Panc1 (cell line): ENCODE measurements at regions not wholly inside any gene's neighbourhood (a gene's known extent, or its start where the extent isn't known, plus 50 kb on each side); places are given as distances from the start of the nearest gene placed in this dataset.
A peak's percentile ranks its signal among the peaks of the same experiment; 100 is the strongest.

ENCODE experiments used
- ATAC-seq: fragments of 200-7000 bp; cut with Tn5 transposase; 2 replicates; pipeline ENCODE4 v1.9.1; 2020; ENCODE audit warnings: mild to moderate bottlenecking, moderate library complexity
- BruUV-seq: library from RNA; stranded (reverse); fragments of 400-500 nt; replicated peaks from 2 replicates; lab custom pipeline; 2021; lab: Mats Ljungman, UMichigan
- CTCF ChIA-PET: fragments of 300-600 bp; sonication (Branson Sonifier 250); formaldehyde crosslinking; loops from one replicate; lab custom pipeline; 2022; ENCODE audit warnings: antibody characterized with exemption; lab: Charles Lee
- POLR2A ChIA-PET: fragments of 300-600 bp; sonication (Branson Sonifier 250); formaldehyde crosslinking; loops from one replicate; lab custom pipeline; 2022; ENCODE audit warnings: antibody characterized with exemption; lab: Charles Lee
- DNase-seq: peaks from one replicate; pipeline ENCODE4 v3.0.0-alpha.2; 2010; ENCODE audit warnings: low read depth, low spot score
- H3K27ac ChIP-seq: 2 replicates; pipeline ENCODE4 v1.5.1; 2011; ENCODE audit warnings: mild to moderate bottlenecking, low read length, inconsistent platforms
- H3K27me3 ChIP-seq: fragments of 200-500 bp; sonication (Bioruptor generic); 2 replicates; pipeline ENCODE4 v1.6.0; 2014; ENCODE audit warnings: low read length, inconsistent platforms; ENCODE audit not compliant: control insufficient read depth, insufficient read depth
- H3K36me3 ChIP-seq: fragments of 200-500 bp; sonication (Bioruptor generic); 2 replicates; pipeline ENCODE4 v1.5.1; 2014; ENCODE audit warnings: inconsistent platforms, mild to moderate bottlenecking, low read length, moderate library complexity; ENCODE audit not compliant: control insufficient read depth, insufficient read depth
- H3K4me1 ChIP-seq: 2 replicates; pipeline ENCODE4 v1.5.1; 2011; ENCODE audit warnings: inconsistent platforms, mild to moderate bottlenecking, low read length, moderate library complexity; ENCODE audit not compliant: control insufficient read depth, insufficient read depth
- H3K4me3 ChIP-seq, 2 experiments: 2 replicates each; pipeline ENCODE4 v1.5.1; 2011 to 2012; ENCODE audit warnings: low read depth in 2 of 2, low read length in 2 of 2, mild to moderate bottlenecking in 2 of 2, inconsistent platforms in 1 of 2, moderate library complexity in 1 of 2
- H3K9me3 ChIP-seq: fragments of 200-500 bp; sonication (Bioruptor generic); 2 replicates; pipeline ENCODE4 v1.5.1; 2014; ENCODE audit warnings: low read depth, mild to moderate bottlenecking, inconsistent platforms, low read length, moderate library complexity; ENCODE audit not compliant: control insufficient read depth, insufficient read depth
- CTCF ChIP-seq: fragments of 450-650 bp; IDR thresholded peaks from 2 replicates; pipeline ENCODE4 v1.5.1; 2017; ENCODE audit warnings: mild to moderate bottlenecking
- POLR2AphosphoS5 ChIP-seq: IDR thresholded peaks from 2 replicates; pipeline ENCODE4 v1.6.1; 2012; ENCODE audit warnings: mild to moderate bottlenecking, low read depth, low read length, moderate library complexity
- REST ChIP-seq, 2 experiments: IDR thresholded peaks; 2 replicates each; pipeline ENCODE4 v1.6.1; 2011 to 2012; ENCODE audit warnings: low read depth in 2 of 2, control low read depth in 1 of 2, low read length in 1 of 2, mild to moderate bottlenecking in 1 of 2, moderate library complexity in 1 of 2; ENCODE audit not compliant: insufficient read depth in 1 of 2
- SIN3A ChIP-seq: IDR thresholded peaks from 2 replicates; pipeline ENCODE4 v1.6.1; 2012; ENCODE audit warnings: low read depth, mild to moderate bottlenecking, low read length, moderate library complexity, borderline replicate concordance; ENCODE audit not compliant: insufficient read depth
- TCF7L2 ChIP-seq: IDR thresholded peaks from 2 replicates; pipeline ENCODE4 v1.6.1; 2011; ENCODE audit warnings: mild to moderate bottlenecking, low read depth, low read length, inconsistent platforms
- in situ Hi-C: cut with HindIII; loops from 2 replicates; pipeline ENCODE4 v1.10.0; 2016; ENCODE audit warnings: low sequenced_read_pairs, low pct_unique_long_range_greater_than_20kb
- intact Hi-C: fragments of 100-400 bp; cut with micrococcal nuclease; formaldehyde crosslinking; loops from one replicate; pipeline ENCODE4 v1.10.0; 2022; ENCODE audit not compliant: unreplicated experiment

- TF ChIP-seq CTCF (peak; percentile 73), TCF7L2 (no peak)
- ChIA-PET CTCF (interaction anchor here (0.6 to 1.7 kb wide), 3 partner anchors 158 to 284 kb away, joined by 3 to 5 read pairs (median 3); no protein-coding TSS in a partner anchor), POLR2A (no interaction called here)
- Histone ChIP-seq H3K27ac (no peak overlapping the region), H3K9me3 (no peaks in the 10 kb centered on the region), H3K27me3 (no peaks in the 10 kb centered on the region), H3K4me3 (no peak overlapping the region), H3K36me3 (no peaks in the 10 kb centered on the region), H3K4me1 (peaks cover 6% of the 10 kb centered on the region)
- no TSS peak for BruUV-seq
- ATAC-seq (peak; percentile 87), DNase-seq (no peak)
- intact Hi-C loops (loop anchor here (5.0 kb wide), 2 partner anchors 104 to 484 kb away; partner anchors contain the start of genes CCDC71L and NAMPT), in situ Hi-C loops (no loop called here)
These were observed 66.6 kb upstream of the SYPL1 start for GRCh38 chr7:106178593-106179134.

GRCh38 chr7:106177738-106178592 lies 65.9 kb upstream of the SYPL1 start:
- CTCF ChIA-PET, result interaction anchor here (0.6 to 3.2 kb wide), 2 partner anchors 237 to 284 kb away, joined by 3 to 27 read pairs; no protein-coding TSS in a partner anchor
- Histone ChIP-seq H3K4me1 (peaks cover 6% of the 10 kb centered on the region), H3K4me3 (no peak overlapping the region), H3K27ac (no peak overlapping the region), H3K27me3 (no peaks in the 10 kb centered on the region), H3K36me3 (no peaks in the 10 kb centered on the region), H3K9me3 (no peaks in the 10 kb centered on the region)
- in situ Hi-C loops (no loop called here), intact Hi-C loops (loop anchor here (2.0 to 5.0 kb wide), 3 partner anchors 104 to 559 kb away; partner anchors contain the start of genes CCDC71L and NAMPT)
- no peak; the same call in 1 of the 2 replicates for ATAC-seq
- BruUV-seq, result no TSS peak
- POLR2A ChIA-PET, result no interaction called here
- TF ChIP-seq REST (IDR thresholded peaks at IDR 0.05; ENCODE audit: insufficient read depth in 1 of 2, low read depth in 2 of 2, low read length in 1 of 2), result no peak
- TF ChIP-seq POLR2AphosphoS5, result no peak
- DNase-seq, result no peak

GRCh38 chr7:106177300-106177690 lies 65.2 kb upstream of the SYPL1 start:
- intact Hi-C loops (loop anchor here (2.0 to 5.0 kb wide), 3 partner anchors 105 to 560 kb away; partner anchors contain the start of genes CCDC71L and NAMPT), in situ Hi-C loops (no loop called here)
- no peak for ATAC-seq
- no peak for DNase-seq
- CTCF ChIA-PET, result interaction anchor here (0.6 to 3.2 kb wide), 8 partner anchors 10 to 646 kb away, joined by 3 to 27 read pairs (median 5); partner anchors contain the start of gene NAMPT
- Histone ChIP-seq H3K9me3 (no peaks in the 10 kb centered on the region), H3K4me1 (peaks cover 6% of the 10 kb centered on the region), H3K27me3 (no peaks in the 10 kb centered on the region), H3K27ac (no peak overlapping the region), H3K36me3 (no peaks in the 10 kb centered on the region), H3K4me3 (no peak overlapping the region)
- TF ChIP-seq POLR2AphosphoS5 (no peak), CTCF (no peak), SIN3A (no peak), TCF7L2 (no peak)
- no TSS peak for BruUV-seq
- POLR2A ChIA-PET, result no interaction called here
